Vagina (tissue), 2 donors: ENCODE measurements at regions not wholly inside any gene's neighbourhood (a gene's known extent, or its start where the extent isn't known, plus 50 kb on each side); places are given as distances from the start of the nearest gene placed in this dataset.

Experiments
- CTCF ChIP-seq, 3 experiments: fragments of 450-650 bp in 2 of 3; fragments of 200-600 bp in 1 of 3; sonication (generic) in 1 of 3; IDR thresholded peaks; one replicate each; pipeline ENCODE4 v1.5.1; 2017 to 2019; ENCODE audit warnings: antibody characterized with exemption in 3 of 3, mild to moderate bottlenecking in 2 of 3, moderate library complexity in 2 of 3
- POLR2A ChIP-seq, 2 donors: fragments of 450-650 bp; IDR thresholded peaks; one replicate each; pipeline ENCODE4 v1.6.1; 2017; ENCODE audit warnings: antibody characterized with exemption in 2 of 2, mild to moderate bottlenecking in 2 of 2, moderate library complexity in 2 of 2
- POLR2AphosphoS5 ChIP-seq, 2 donors: sonication (generic); formaldehyde crosslinking; IDR thresholded peaks; one replicate each; pipeline ENCODE4 v1.9.0; 2017; ENCODE audit warnings: antibody characterized with exemption in 2 of 2, mild to moderate bottlenecking in 2 of 2, low read depth in 1 of 2; ENCODE audit not compliant: insufficient read depth in 1 of 2

DNA sequence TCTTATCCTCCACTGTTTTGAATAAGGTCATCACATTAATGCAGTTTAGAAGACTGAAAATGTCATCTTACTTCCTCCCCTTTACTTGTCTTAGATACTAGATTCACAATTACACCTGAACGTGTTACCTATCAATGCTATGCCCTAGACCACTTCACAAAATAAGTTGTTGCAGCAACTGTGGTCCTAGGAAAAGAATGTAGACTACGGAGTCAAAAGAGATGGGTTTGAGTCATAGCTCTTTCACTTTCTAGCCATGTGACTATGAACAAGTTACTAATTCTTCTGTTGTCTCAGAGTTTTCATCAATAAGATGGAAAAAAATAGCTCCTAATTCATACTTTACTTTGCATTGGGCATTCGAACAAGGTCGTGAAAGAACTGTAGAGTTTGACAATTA is 164.3 kb upstream of the PREP start:
- TF ChIP-seq CTCF (IDR thresholded peaks at IDR 0.05): no peak
- TF ChIP-seq POLR2A (IDR thresholded peaks at IDR 0.05): no peak
- no peak for TF ChIP-seq POLR2AphosphoS5 (IDR thresholded peaks at IDR 0.05; ENCODE audit: insufficient read depth in 1 of 2, low read depth in 1 of 2)
